Hepatocyte (in vitro differentiated cells): ENCODE measurements at regions not wholly inside any gene's neighbourhood (a gene's known extent, or its start where the extent isn't known, plus 50 kb on each side); places are given as distances from the start of the nearest gene placed in this dataset.

Experiments used
- DNase-seq: peaks from one replicate; pipeline ENCODE4 v3.0.0-alpha.2; 2016; ENCODE audit warnings: low spot score
- H2AFZ ChIP-seq: fragments of 200-600 bp; sonication (generic); 2 replicates; pipeline ENCODE4 v1.6.0; 2016; ENCODE audit warnings: antibody characterized with exemption, mild to moderate bottlenecking
- H3K27ac ChIP-seq: fragments of 200-600 bp; sonication (generic); 2 replicates; pipeline ENCODE4 v1.5.1; 2016; ENCODE audit warnings: mild to moderate bottlenecking
- H3K27me3 ChIP-seq: fragments of 200-600 bp; sonication (generic); 2 replicates; pipeline ENCODE4 v1.6.1; 2016
- H3K36me3 ChIP-seq: fragments of 200-600 bp; sonication (generic); replicated peaks from 2 replicates; pipeline ENCODE4 v1.5.1; 2016; ENCODE audit warnings: low read depth; ENCODE audit not compliant: insufficient read depth
- H3K4me1 ChIP-seq: fragments of 200-600 bp; sonication (generic); 2 replicates; pipeline ENCODE4 v1.5.1; 2016; ENCODE audit warnings: mild to moderate bottlenecking, moderate library complexity; ENCODE audit not compliant: insufficient read depth
- H3K4me2 ChIP-seq: fragments of 200-600 bp; sonication (generic); 2 replicates; pipeline ENCODE4 v1.6.0; 2016
- H3K4me3 ChIP-seq: fragments of 200-600 bp; sonication (generic); 2 replicates; pipeline ENCODE4 v1.5.1; 2016; ENCODE audit warnings: mild to moderate bottlenecking
- H3K79me2 ChIP-seq: fragments of 200-600 bp; sonication (generic); 2 replicates; pipeline ENCODE4 v1.6.0; 2017; ENCODE audit warnings: mild to moderate bottlenecking
- H3K9me2 ChIP-seq: fragments of 200-600 bp; sonication (generic); replicated peaks from 2 replicates; pipeline ENCODE4 v1.6.0; 2017; ENCODE audit warnings: mild to moderate bottlenecking; ENCODE audit not compliant: insufficient read depth
- H3K9me3 ChIP-seq: fragments of 200-600 bp; sonication (generic); 2 replicates; pipeline ENCODE4 v1.5.1; 2016; ENCODE audit warnings: low read depth, mild to moderate bottlenecking
- H4K20me1 ChIP-seq: fragments of 200-600 bp; sonication (generic); 2 replicates; pipeline ENCODE4 v1.6.0; 2016; ENCODE audit warnings: mild to moderate bottlenecking; ENCODE audit not compliant: insufficient read depth, poor library complexity, severe bottlenecking
- EZH2 ChIP-seq: fragments of 200-600 bp; sonication (generic); IDR thresholded peaks from 2 replicates; pipeline ENCODE4 v1.6.1; 2016; ENCODE audit warnings: antibody characterized with exemption, mild to moderate bottlenecking, borderline replicate concordance
- EZH2phosphoT487 ChIP-seq: fragments of 200-600 bp; sonication (generic); IDR thresholded peaks from one replicate; pipeline ENCODE4 v1.6.1; 2018; ENCODE audit warnings: antibody characterized with exemption, mild to moderate bottlenecking, low read depth, moderate library complexity; ENCODE audit not compliant: unreplicated experiment, severe bottlenecking
- WGBS: methylation state at CpG from one replicate; pipeline ENCODE4 v1.1.6; 2016; ENCODE audit warnings: low lambda C conversion rate; ENCODE audit errors: missing lambda C conversion rate; 5-methylcytosine and 5-hydroxymethylcytosine counted together
- TF ChIP-seq, protein P1 (sequence below): fragments of 200-600 bp; sonication (generic); IDR thresholded peaks from 2 replicates; pipeline ENCODE4 v1.5.1; 2016; ENCODE audit warnings: antibody characterized with exemption, mild to moderate bottlenecking; ENCODE audit not compliant: poor library complexity

DNA sequence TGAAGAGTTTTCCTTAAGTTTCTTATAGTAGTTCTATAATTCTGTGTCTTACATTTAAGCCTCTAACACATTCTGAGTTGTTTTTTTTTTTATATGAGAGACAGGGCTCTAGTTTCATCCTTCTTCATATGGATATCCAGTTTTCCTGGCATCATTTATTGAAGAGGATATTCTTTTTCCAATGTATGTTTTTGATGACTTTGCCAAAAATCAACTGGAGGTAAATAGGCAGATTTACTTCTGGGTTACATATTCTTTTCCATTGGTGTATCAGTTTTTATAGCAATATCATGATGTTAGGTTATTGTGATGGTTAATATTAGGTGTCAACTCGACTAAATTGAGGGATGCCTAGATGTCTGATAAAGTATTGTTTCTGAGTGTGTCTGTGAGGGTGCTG lies 650.7 kb upstream of the GRID2 start:
- Histone ChIP-seq H3K27me3 (no peaks in the 10 kb centered on the region), H3K4me3 (no peak overlapping the region), H3K4me1 (no peaks in the 10 kb centered on the region), H3K4me2 (no peak overlapping the region), H4K20me1 (no peaks in the 10 kb centered on the region), H2AFZ (no peak overlapping the region), H3K9me2 (no peaks in the 10 kb centered on the region), H3K9me3 (no peaks in the 10 kb centered on the region), H3K27ac (no peak overlapping the region), H3K79me2 (no peaks in the 10 kb centered on the region), H3K36me3 (no peaks in the 10 kb centered on the region)
- no peak for DNase-seq
- WGBS, result 86% methylated on average over 1 of the region's 1 CpG
- TF ChIP-seq EZH2 (no peak), EZH2phosphoT487 (no peak)
- TF ChIP-seq, protein P1, sequence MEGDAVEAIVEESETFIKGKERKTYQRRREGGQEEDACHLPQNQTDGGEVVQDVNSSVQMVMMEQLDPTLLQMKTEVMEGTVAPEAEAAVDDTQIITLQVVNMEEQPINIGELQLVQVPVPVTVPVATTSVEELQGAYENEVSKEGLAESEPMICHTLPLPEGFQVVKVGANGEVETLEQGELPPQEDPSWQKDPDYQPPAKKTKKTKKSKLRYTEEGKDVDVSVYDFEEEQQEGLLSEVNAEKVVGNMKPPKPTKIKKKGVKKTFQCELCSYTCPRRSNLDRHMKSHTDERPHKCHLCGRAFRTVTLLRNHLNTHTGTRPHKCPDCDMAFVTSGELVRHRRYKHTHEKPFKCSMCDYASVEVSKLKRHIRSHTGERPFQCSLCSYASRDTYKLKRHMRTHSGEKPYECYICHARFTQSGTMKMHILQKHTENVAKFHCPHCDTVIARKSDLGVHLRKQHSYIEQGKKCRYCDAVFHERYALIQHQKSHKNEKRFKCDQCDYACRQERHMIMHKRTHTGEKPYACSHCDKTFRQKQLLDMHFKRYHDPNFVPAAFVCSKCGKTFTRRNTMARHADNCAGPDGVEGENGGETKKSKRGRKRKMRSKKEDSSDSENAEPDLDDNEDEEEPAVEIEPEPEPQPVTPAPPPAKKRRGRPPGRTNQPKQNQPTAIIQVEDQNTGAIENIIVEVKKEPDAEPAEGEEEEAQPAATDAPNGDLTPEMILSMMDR, result no peak

GRCh38 chr4:91681091-91681490 lies 622.7 kb upstream of the GRID2 start:
- Histone ChIP-seq H3K4me2 (no peak overlapping the region), H3K27ac (no peak overlapping the region), H4K20me1 (no peaks in the 10 kb centered on the region), H3K9me2 (no peaks in the 10 kb centered on the region), H3K36me3 (no peaks in the 10 kb centered on the region), H3K9me3 (no peaks in the 10 kb centered on the region), H3K4me1 (no peaks in the 10 kb centered on the region), H3K27me3 (no peaks in the 10 kb centered on the region), H3K4me3 (no peak overlapping the region), H3K79me2 (no peaks in the 10 kb centered on the region), H2AFZ (no peak overlapping the region)
- TF ChIP-seq EZH2phosphoT487 (no peak), EZH2 (no peak)
- TF ChIP-seq, protein P1, result no peak
- no peak for DNase-seq

DNA sequence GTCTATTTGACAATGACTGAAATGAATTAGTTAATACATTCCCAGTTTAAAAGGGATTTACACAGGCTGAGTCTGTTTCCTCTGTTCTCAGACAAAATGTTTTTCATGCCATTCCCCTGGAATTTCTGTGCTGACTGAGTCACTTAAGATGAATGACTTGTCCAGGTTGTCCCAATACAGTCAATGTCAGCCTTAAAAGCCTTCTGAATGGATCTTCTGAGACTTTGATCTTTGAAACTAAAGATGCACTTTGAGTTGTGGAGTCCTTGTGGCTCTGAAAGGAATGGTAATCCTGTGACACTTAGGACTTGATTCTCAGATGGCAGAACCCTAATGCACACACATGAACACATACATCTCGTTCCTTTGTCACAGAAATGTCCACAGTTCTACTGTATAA lies 622.2 kb upstream of the GRID2 start:
- WGBS, result 42% methylated on average over 1 of the region's 1 CpG
- TF ChIP-seq, protein P1, result no peak
- TF ChIP-seq EZH2phosphoT487 (no peak), EZH2 (no peak)
- no peaks in the 10 kb centered on the region for H3K36me3 ChIP-seq
- no peaks in the 10 kb centered on the region for H3K9me3 ChIP-seq
- no peak overlapping the region for H3K4me2 ChIP-seq
- H3K27ac ChIP-seq, result no peak overlapping the region
- no peak overlapping the region for H3K4me3 ChIP-seq
- no peaks in the 10 kb centered on the region for H3K27me3 ChIP-seq
- no peaks in the 10 kb centered on the region for H4K20me1 ChIP-seq
- no peaks in the 10 kb centered on the region for H3K9me2 ChIP-seq
- DNase-seq, result peak; percentile 5
- no peaks in the 10 kb centered on the region for H3K4me1 ChIP-seq
- H3K79me2 ChIP-seq, result no peaks in the 10 kb centered on the region
- no peak overlapping the region for H2AFZ ChIP-seq

GRCh38 chr4:91684955-91685354 lies 618.8 kb upstream of the GRID2 start:
- H3K9me3 ChIP-seq, result no peaks in the 10 kb centered on the region
- no peak overlapping the region for H3K4me2 ChIP-seq
- H4K20me1 ChIP-seq, result no peaks in the 10 kb centered on the region
- H3K79me2 ChIP-seq, result no peaks in the 10 kb centered on the region
- H3K4me1 ChIP-seq, result no peaks in the 10 kb centered on the region
- H2AFZ ChIP-seq, result no peak overlapping the region
- no peaks in the 10 kb centered on the region for H3K36me3 ChIP-seq
- H3K4me3 ChIP-seq, result no peak overlapping the region
- H3K9me2 ChIP-seq, result no peaks in the 10 kb centered on the region
- 92% methylated on average over 1 of the region's 1 CpG for WGBS
- no peak overlapping the region for H3K27ac ChIP-seq
- no peaks in the 10 kb centered on the region for H3K27me3 ChIP-seq
- DNase-seq, result no peak
- TF ChIP-seq EZH2 (no peak), EZH2phosphoT487 (no peak)
- TF ChIP-seq, protein P1, result no peak
